ENCODE measurements at regions not wholly inside any gene's neighbourhood (a gene's known extent, or its start where the extent isn't known, plus 50 kb on each side); places are given as distances from the start of the nearest gene placed in this dataset.
"Not testable (repeated sequence)": the region's sequence is repeated elsewhere in the genome, so short reads cannot be mapped to it uniquely, and the experiment has no call there.

DNA sequence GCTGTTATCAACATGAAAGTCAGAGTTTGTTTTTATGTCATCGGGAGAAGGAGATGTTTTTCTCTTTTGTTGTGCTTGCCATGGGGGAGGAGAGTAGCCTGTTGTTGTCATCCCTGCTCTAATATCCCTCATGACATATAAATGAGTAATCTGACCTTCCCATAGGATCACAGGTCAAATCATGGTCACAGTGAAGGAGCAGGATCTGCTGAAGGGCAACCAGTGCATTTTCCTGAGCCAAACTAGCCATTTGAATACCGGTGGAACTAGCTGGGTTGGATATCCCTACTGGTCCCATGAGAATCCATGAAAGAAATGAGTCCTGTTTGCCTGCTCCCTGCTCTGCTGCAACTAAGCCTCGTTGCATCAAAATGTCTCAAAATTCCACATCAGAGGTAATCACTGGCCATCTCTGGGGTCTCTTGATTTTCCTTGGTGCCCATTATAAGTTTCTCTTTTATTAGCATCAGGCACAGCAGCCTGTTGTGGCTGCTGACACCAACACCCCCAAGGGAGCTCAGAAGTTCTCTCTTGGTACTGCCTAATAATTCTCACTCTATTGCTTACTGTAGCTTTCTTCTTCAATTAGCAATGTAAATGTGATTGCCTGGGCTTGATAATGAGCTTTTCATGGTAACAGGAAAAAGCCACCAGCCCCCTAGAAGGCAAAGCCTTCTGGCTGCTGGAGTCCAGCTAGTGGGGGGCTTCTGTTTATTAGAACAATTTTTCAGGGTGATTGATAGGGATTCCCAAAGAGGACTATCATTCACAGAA is 211.4 kb upstream of the ERCC4 start:
- DNase-seq (ENCODE audit: low spot score): no peak

DNA sequence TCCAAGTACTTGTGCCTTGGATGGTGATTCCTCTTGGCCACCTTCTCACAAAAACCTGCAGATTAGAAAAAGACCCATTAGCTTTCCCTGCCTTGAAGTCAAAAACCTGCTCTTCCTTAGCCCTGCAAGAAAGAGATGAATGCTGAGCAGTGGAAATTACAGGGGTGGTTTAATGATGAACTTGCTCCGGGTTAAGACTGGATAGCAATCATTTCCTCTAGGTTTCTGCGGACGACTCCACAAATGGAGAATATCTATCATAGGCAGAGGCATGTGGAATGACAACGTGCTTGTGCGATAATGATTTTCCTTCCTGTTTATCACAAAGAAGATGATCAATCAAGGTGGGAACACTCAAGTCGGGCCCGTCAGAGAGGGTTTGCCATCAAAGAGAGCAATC is 201.2 kb upstream of the ERCC4 start:
- no peak for DNase-seq (ENCODE audit: low spot score)

DNA sequence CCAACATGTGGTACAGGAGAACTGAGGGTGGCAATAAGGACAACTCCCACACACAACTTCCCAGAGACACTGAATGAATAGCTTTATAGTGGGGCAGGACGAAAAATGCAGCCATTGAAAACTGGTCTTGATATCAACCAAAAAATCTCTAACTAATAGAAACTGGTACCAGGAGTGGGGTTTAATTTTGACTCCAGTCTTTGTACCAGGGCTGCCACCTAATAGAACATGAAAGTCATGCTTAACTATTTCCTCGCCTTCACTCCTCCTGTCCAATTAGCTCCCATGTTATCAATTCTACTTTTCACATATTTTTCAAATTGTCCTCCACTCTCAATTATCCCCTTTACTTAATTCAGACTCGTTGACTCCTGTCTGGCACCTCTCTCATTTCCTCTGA is 192.0 kb upstream of the ERCC4 start:
- no peak for DNase-seq (ENCODE audit: low spot score)

DNA sequence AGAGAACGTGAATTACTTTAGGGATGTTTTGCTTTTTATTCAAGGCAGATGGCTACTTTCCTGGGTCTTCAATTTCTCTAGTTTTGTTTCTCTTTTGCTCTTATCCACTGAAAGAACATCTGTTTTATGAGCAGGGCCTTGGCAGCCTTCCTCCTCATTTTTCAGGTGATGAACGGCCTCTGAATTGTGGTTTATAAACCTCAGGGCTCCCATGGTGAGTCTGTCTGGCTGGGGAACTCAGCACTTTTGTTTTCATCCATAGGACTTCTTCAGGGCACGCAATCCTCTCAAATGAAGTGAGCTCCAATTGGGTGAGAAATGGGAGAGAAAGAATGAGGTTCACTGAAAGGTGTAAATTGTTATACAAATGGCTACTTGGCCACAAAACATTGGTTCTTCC is 186.4 kb upstream of the ERCC4 start:
- DNase-seq (ENCODE audit: low spot score): no peak

DNA sequence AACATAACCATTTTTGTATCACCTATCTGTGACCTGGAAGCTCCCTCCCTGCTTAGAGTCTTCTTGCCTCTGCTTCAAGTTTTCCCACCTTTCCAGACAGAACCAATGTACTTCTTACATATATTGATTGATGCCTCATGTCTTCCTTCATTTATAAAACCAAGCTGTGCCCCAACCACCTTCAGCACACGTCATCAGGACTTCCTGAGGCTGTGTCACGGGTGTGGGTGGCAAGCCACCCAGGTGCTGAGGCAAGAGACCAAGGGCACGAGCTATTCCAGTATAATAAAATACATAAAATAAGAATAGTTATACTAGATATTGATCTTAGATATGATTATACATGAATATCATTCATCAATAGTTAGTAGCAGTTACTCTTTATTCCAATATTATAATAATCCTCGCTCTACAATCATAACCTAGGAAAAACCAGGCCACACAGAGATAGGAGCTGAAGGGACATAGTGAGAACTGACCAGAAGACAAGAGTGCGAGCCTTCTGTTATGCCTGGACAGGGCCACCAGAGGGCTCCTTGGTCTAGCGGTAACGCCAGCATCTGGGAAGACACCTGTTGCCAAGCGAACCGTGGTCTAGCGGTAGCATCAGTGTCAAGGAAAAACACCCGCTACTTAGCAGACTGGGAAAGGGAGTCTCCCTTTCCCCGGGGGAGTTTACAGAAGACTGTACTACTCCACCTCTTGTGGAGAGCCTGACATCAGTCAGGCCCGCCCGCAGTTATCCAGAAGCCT is 180.2 kb upstream of the ERCC4 start:
- not testable (repeated sequence) for DNase-seq (ENCODE audit: low spot score)

DNA sequence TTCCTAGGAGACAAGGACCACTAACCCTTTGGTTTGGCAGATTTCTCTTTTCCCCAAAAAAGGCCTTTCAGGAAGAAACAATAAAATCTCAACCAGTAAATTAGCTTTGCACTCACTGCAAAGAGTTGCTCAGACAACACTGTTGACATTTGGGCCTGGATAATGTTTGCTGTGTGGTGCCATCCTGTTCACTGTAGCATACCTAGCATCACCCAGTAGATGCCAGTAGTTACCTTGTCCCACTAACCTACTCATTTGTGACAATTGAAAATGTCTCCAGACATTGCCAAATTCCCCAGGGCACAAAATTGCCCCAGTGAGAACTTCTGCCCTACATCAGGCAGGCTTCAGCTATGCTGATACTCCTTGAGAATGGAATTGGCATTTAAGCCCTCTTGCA is 177.0 kb upstream of the ERCC4 start:
- DNase-seq (ENCODE audit: low spot score): no peak

DNA sequence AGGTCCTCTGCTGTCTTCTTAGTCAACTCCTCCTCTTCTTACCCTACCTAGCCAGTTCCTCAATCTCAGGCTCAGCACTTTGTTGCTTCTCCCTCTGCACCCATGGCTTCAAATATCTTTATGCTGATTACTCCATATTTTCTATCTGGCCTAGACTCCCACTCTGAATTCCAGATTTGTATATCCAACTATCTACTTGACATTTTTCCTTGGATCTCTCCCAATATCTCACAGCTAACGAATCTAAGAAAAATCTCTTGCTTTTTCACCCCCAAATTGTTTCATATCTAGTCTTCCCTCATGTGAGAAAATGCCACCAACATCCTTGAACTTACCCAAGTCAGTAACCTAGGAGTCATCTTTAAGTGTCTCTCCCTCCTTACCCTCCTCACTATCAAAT is 176.4 kb upstream of the ERCC4 start:
- no peak for DNase-seq (ENCODE audit: low spot score)

DNA sequence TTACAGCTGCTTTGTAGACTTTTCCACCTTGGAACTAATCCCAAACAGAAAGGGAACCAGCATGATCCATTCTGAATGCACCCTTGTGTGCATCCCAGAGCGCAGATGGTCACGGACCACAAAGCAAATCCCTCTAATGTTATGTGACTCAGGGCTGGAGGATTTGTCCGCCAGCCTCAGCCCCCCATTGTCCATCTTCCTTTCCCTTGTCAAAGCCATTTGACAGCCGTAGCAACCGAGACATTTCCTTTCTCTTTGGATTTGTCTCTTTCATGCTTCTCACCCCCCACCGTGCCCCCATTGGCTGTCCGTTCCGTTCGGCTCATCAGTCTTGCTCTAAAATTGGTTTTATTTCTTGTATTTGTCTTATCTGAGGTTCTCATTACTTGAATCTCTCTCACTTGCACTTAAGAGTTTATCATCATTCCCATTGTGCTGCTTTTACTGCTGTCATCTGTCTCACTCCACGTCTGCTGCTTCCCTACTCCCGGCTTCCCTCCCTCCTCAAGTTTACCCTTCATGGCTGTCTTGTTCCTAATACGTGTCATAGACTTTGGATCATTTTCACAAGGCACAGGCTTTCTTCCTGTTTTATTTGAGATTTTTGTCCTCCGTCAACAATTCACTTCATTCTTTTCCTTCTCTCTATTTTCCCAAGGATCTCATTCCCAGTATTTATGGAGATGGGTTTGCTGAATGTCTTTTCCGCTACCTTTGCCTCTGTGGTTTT is 163.4 kb upstream of the ERCC4 start:
- no peak for DNase-seq (ENCODE audit: low spot score)

DNA sequence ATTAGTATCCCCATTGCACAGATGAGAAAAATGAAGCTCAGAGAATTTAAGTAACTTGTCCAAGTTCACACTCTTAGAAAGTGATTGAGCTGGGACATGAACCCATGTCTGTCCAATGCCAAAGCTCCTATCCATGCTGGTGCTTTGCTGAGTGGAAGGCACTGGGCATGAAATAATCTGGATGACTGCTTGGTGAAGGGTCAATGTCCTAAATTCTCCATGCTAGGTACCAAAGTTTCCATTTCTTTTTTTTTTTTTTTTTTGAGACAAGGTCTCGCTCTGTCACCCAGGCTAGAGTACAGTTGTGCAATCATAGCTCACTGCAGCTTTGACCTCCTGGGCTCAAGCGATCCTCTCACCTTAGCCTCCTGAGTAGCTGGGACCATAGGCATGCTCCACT is 153.6 kb upstream of the ERCC4 start:
- no peak for DNase-seq (ENCODE audit: low spot score)

DNA sequence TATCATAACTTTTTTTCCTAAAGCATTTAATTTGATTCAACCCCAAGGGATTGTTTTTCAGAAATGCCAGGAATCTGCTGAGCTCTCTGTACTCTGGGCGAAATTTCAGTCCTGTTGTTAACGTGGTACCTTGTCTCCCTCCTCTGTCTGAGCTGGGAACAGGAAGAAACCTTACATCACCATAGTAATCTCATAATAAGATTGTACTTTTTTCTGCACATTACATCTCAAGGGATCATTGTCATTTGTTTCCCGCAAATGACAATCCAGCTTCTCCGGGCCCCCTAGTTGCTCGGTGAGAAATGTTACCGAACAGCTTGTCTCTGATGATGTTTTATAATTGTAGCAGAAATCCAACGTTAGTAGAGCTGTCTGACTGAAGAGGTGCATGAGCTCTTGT is 152.7 kb upstream of the ERCC4 start:
- no peak for DNase-seq (ENCODE audit: low spot score)

DNA sequence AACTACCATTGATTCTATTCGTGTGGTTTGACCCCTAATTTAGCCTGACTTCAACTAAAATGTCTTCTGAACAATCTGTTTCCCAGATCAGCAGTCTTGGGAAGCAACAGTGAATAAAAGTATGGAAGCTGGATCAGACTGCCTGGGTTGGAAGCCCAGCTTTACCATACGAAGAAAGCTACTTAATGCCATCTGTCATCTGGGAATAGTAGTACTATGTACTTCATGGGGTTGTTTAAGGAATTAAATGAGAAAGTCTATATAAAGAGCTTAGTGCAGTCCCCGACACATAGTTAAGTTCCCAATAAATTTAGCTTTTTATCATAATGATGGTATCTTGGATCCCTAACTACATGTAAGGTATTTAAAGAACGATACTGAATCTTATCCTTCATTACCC is 151.5 kb upstream of the ERCC4 start:
- no peak for DNase-seq (ENCODE audit: low spot score)

DNA sequence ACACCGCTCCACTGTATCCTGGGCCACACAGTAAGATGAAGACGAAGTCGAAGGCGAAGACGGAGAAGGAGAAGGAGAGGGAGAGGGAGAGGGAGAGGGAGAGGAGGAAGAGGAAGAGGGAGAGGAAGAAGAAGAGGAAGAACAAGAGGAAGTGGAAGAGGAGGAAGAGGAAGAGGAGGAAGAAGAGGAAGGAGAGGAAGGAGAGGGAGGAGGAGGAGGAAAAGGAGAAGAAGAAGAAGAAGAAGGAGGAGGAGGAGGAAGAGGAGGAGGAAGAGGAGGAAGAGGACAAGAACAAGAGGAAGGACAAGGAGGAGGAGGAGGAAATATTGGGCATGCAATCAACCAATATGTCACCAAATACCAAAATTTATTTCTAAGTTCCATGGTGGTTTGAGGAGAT is 149.5 kb upstream of the ERCC4 start:
- DNase-seq (ENCODE audit: low spot score): no peak

DNA sequence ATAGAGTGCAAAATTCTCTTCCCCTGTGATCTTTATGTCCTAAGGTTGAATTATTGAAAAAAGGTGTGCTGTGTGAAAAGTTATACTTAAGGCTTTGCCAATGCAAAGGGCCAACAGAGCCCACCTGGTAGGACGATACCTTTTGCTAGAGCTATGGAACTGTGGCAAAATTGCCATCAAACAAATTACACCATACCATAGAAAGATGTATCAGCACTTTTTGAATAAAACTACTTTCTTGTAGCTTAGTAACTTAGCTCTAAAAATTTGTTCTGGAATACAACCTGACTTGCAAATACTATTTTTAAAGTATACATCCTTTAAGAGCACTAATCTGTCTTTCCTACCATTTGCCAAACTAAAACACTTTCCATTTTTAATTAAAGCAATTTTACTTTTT is 147.2 kb upstream of the ERCC4 start:
- no peak for DNase-seq (ENCODE audit: low spot score)

DNA sequence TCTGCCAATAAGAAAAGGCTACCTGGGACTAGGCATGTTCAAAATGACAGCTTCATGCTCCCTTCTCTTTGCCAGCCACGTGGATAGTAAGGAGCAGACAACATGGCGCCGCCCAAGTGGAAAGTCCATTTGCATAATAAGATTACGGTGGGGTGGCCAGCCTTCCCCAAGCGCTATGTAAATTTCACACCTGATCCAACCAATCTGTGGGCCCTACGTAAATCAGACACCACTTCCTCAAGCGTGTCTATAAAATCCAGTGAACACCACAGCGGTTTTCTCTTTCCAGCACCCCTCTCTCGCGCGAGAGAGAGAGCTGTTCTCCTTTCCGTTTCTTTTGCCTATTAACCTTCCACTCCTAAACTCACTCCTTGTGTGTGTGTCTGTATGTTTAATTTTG is 140.3 kb upstream of the ERCC4 start:
- DNase-seq (ENCODE audit: low spot score): no peak

DNA sequence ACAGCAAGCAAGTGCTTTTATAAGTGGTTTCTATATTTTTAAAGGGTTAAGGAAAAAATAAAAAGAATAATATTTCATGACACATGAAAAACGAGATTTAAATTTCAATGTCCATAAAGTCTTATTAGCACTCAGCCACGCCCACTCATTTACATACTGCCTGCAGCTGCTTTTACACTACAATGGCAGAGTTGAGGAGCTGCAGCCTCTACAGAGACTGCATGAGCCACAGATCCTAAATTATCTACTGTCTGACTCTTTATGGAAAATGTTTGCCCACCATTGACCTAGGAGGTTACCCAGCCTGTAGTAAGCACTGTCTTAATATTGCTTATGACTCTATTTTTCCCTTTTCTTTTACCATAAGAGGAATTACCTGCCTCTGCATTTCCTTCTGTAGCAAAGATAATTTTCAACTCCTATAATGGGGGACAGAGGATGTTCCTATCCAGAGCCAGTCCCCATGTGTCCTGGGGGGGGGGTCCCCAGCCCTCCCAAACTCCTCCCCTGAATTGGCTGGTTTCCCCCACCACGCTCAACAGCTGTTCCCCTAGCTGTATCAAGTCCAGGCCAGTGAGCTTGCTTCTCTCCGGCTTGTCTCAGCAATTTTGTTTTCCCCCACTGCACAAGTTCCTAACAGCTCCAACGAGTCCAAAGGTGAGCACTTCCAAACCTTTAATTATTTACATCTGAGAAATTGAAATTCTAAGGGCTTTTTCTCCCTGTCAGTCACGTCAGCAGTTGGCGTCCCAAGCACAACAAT is 139.4 kb upstream of the ERCC4 start:
- DNase-seq (ENCODE audit: low spot score): no peak

DNA sequence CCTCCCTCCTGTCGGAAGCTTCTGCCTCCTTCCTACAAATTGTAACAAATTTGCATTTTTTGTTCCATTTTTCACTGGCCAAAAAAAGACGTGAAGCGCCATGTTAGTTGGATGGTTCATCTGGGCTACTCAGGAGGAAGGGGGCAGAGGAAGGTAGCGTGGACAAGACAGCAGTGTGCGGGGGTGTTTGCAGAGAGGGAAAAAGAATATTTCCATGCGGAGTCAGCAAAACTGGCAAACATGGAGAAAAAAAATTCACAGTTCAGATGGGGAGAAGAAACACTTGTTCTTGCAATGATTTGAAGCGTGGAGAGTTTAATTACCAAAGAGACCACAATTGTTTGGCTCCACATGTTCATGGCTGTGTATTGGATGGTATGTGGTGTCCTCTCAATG is 138.8 kb upstream of the ERCC4 start:
- DNase-seq (ENCODE audit: low spot score): no peak

DNA sequence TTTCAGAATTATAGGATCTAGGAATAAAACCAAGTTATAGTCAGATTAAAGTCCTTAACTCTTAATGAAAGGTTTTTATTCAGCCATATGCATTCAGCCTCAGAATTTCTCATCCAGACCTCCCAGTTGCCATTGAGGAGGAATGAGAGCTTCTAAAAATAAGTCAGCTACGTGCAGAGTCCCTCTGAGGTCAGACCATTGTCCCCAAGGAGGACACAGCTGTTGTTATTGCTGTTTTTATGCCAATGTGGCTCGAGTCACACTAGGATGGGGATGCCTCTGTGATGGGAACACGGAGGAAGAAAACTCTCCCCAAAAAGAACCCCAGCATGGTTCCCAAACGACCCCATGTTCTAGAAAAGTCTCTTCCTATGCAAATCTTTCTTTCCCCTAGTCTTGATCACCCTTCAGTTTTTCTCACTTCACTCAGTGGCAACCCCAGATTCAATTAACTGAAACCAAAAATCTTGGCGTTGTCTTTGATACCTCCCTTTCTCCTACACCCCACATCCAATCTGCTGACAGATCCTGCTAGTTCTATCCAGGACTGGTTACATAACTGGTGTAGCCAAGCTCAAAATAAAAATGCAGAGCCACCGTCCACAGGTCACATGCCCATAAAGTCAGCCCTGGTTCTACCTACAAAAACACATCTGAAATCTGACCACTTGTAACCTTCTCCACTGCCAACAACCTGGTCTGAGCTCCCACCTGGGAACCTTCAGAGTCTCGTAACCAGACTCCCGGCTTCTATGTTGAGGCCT is 138.2 kb upstream of the ERCC4 start:
- DNase-seq (ENCODE audit: low spot score): no peak

DNA sequence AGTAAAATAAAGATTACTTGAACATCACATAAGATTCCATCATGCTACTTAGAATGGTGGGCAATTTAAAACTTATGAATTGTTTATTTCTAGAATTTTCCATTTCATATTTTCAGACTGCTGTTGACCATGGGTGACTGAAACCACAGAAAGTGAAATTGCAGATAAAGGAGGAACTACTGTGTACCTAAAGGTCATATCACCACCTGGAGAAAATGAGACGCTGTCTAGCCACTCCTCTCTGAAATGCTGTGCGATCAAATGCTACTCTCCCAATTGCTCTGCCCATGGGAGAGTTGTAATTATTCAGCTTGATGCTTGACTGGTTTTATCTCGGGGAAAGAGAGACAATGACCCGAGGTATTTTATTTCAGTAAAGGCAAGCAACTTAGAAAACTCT is 128.9 kb upstream of the ERCC4 start:
- no peak for DNase-seq (ENCODE audit: low spot score)

DNA sequence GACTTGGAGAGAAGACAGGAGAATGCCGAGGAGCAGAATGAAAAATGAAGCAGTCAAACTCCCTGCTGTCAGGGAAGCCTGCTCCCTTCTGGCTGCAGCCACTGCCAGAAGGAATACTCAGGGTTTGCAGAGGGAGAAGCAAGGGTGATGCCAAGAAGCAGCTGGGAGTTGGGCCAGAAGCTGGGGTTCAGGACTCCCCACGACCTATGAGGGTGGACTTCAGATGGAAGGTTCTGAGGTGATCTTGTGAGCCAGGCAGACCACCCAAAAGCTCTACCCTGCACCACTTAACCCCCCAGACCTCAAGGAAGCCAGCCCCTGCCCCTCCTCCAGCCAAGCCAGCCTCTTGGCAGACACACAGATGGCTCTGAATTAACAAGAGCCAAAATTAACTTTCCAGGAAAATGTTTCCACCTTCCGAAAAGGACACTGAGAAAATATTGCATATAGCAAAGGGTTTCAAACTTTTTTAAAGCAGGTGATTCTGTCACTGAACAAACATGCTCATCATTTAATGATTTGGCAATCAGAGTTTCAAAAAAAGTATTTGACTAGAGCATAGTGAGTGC is 126.0 kb upstream of the ERCC4 start:
- DNase-seq (ENCODE audit: low spot score): no peak

DNA sequence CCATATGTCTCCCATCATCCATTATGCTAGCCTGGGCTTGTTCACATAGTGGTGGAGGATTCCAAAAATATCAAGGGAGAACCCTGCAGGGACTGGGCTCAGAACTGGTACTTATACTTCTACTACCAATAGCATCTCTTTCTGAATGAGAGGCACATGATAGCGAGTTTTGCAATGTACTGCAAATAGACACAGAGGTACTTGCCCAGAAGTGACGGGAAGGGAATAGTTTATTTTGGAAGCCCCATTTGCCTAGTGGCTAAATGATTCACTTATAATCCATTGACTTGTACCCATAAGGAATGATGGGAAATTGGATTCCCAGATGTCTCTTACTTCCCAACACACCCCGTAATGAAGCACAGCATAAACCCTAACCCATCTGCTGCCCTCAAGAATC is 124.8 kb upstream of the ERCC4 start:
- DNase-seq (ENCODE audit: low spot score): no peak

DNA sequence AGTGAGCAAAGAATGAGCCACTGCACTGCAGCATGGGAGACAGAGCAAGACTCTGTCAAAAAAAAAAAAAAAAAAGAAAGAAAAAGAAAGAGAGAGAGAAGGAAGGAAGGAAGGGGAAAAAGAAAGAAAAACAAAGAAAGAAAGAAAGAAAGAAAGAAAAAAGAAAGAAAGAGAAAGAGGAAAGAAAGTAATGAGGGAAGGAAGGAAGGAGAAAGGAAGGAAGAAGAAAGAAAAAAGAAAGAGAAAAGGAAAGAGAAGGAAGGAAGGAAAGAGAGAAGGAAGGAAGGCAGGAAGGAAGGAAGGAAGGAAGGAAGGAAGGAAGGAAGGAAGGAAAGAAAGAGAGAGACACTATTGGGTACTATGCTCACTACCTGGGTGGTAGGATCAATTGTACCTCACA is 122.2 kb upstream of the ERCC4 start:
- no peak for DNase-seq (ENCODE audit: low spot score)

Data from HT-29 (cell line).